GM12873 (cell line): ENCODE measurements at regions not wholly inside any gene's neighbourhood (a gene's known extent, or its start where the extent isn't known, plus 50 kb on each side); places are given as distances from the start of the nearest gene placed in this dataset.

Source experiments
- TF ChIP-seq, protein P1 (sequence below): IDR thresholded peaks from 2 replicates; pipeline ENCODE4 v1.5.1; 2012; ENCODE audit warnings: low read depth, mild to moderate bottlenecking, moderate library complexity, low read length, control low read depth; ENCODE audit not compliant: insufficient read depth; ENCODE audit errors: missing control alignments

DNA sequence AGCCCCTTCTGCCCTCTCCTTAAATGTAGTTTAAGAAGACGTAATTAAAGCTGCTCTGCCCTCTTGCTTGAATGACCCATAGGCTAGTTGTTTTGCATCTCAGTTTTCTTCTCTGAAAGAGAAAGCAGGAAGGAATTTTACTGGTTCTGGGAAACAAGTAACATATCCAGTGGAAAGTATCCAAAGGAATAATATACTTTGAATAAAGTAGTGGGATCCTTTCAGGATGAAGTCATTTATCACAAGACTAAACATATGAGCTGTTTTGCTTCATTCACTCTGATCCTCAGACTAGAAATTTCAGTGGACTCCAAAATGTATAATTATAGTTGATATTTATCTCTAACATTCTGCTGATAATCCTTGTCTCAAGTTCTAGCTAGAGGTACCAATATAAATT, 1297.6 kb upstream of the GOT2 start:
- TF ChIP-seq, protein P1, sequence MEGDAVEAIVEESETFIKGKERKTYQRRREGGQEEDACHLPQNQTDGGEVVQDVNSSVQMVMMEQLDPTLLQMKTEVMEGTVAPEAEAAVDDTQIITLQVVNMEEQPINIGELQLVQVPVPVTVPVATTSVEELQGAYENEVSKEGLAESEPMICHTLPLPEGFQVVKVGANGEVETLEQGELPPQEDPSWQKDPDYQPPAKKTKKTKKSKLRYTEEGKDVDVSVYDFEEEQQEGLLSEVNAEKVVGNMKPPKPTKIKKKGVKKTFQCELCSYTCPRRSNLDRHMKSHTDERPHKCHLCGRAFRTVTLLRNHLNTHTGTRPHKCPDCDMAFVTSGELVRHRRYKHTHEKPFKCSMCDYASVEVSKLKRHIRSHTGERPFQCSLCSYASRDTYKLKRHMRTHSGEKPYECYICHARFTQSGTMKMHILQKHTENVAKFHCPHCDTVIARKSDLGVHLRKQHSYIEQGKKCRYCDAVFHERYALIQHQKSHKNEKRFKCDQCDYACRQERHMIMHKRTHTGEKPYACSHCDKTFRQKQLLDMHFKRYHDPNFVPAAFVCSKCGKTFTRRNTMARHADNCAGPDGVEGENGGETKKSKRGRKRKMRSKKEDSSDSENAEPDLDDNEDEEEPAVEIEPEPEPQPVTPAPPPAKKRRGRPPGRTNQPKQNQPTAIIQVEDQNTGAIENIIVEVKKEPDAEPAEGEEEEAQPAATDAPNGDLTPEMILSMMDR: no peak

DNA sequence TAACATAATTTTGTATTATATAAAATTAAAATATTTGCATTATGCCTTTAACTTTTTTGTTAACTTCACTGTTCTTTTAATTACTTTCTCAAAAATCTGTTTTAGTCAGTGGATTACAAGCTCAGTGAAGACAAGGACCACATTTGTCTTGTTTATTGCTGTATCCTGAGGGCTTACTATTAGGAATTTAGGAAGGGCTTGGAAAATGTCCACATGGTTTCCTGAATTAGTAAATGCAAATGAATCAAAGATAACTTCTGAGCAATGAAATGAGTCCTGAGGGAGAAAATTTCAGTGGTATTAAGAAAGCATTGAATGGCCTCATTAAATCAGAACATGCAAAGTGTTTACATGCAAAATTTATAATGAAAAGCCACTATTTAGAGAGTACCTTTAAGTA, 1293.2 kb upstream of the GOT2 start:
- TF ChIP-seq, protein P1: no peak

DNA sequence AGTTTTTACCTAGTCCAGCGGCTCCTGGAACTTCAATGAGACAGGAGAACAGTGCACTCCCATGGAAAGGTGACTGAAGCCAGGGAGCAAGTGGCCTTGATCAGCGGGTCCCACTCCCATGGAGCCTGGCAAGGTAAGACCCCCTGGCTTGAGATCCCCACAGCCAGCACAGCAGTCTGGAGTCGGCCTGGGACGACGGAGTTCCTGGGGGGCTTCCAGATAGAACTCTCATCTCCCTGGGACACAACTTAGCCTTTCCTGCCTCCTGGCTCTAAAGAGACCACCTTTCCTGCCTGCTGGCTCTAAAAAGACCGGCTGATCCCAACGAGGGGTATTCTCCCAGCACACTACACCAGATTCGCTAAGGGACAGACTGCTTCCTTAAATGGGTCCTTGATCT, 1279.0 kb upstream of the GOT2 start:
- TF ChIP-seq, protein P1: no peak

DNA sequence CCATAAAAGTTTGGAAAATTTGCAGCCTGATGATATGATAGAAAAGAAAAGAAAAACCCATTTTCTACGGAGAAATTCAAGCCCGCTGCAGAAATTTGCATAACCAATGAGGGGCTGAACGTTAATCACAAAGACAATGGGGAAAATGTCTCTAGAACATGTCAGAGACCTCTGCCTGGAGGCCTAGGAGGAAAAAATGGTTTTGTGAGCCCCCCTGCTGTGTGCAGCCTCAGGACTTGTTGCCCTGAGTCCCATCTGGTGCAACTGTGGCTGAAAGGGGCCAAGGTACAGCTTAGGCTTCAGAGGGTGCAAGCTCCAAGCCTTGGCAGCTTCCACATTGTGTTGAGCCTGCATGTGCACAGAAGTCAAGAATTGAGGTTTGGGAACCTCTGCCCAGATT, 1267.4 kb upstream of the GOT2 start:
- TF ChIP-seq, protein P1: no peak

DNA sequence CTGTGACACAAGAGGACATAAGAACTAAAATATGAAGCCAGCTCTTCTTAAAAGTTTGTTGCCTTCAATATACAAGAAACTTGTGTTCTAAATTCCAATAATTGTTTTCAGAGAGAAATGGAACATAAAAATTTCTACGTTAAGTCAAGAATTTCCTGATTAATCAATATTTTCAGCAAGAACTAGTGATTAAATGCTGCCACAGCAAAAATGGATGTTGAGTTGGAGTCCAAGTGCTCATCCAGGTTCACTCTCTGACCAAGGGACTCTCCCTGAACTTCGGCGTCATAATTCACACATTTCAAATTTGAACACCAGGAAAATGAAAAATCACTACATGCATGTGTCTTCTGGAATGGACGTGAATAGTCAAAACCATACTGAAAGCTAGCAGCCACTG, 1263.6 kb upstream of the GOT2 start:
- TF ChIP-seq, protein P1: no peak

DNA sequence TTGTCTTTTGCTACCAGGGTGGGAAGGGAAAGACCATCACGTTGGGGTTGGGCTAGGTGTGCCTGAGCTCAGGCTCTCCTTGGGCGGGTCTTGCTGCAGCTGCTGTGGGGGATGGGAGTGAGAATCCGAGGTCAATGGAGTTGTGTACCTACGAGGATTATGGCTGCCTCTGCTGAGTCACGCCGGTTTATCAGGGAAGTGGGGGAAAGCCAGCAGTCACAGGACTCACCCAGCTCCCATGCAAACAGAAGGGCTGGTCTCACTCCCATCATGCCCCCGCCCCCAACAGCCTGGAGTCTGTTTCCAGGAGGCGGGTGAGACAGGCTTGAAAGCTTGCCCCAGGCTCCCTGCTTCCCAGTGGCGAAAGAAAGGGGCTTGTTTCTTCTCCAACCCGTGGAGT, 1259.0 kb upstream of the GOT2 start:
- TF ChIP-seq, protein P1: no peak

DNA sequence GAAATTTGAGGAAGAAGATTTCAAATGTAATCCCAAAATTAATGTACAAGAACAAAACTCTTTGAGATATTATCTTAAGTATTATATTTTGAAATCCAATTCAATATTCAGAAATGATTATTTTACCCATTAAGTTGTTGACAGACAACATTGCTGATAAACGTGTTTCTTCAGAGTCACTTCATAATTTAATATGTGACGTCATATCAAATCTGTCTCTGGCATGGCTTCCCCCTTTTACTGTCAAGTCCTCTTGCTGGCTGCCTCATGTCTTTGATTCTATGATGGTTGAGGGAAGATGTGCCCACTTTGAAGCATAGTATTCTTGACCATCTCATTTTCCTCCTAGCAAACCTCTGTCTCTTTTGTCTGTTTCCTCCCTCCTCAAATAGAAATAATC, 1257.1 kb upstream of the GOT2 start:
- TF ChIP-seq, protein P1: no peak
